ENCODE measurements at regions not wholly inside any gene's neighbourhood (a gene's known extent, or its start where the extent isn't known, plus 50 kb on each side); places are given as distances from the start of the nearest gene placed in this dataset.

DNA sequence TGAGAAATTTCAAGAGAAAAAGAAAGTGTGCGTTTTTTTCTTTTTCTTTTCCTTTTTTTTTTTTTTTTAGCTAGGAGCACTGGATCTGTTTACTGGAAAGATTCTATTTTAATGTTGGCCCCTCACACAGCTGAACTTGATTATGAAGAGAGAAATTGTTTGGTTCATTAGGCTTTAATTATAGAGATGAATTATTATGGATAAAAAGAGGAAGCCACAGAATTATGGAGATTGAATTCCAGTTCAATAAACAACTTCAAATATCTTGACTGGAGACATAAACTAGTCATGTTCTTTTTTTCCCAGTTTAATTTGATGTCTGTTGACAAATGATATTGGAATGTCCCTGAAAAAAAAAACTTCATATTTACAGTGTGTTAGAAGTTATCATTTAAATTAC is 152.0 kb upstream of the HS3ST3A1 start:
- no peak for DNase-seq
- no peaks in the 10 kb centered on the region for H3K27me3 ChIP-seq (ENCODE audit: control insufficient read depth, insufficient read depth, low read length)
- H3K9me3 ChIP-seq (ENCODE audit: control insufficient read depth, low read depth, low read length) = no peaks in the 10 kb centered on the region
- H3K36me3 ChIP-seq (ENCODE audit: control insufficient read depth, insufficient read depth, low read length) = no peaks in the 10 kb centered on the region
- no peaks in the 10 kb centered on the region for H3K4me1 ChIP-seq (ENCODE audit: control insufficient read depth, insufficient read depth, low read length)
- no peak overlapping the region for H3K27ac ChIP-seq (ENCODE audit: low read length)
- WGBS (ENCODE audit: insufficient coverage, low lambda C conversion rate) = 86% methylated on average over 1 of the region's 1 CpG
- H3K4me3 ChIP-seq (ENCODE audit: low read length) = no peak overlapping the region

DNA sequence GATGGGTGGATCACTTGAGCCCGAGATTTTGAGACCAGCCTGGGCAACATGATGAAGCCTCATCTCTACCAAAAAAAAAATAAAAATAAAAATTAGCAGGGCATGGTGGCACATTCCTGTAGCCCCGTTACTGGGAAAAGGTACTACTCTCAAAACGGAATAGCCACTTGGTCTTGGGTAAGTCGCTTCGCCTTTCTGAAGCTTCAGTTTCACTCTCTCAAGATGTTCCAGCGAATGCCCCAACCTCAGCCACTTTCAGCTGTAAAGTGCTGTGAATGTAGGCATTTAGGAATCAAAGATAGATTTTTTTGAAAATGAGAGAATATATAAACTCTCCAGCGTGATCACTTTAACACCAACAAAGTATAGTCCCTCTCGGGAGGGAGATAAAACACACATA is 154.1 kb upstream of the HS3ST3A1 start:
- H3K4me1 ChIP-seq (ENCODE audit: control insufficient read depth, insufficient read depth, low read length) = no peaks in the 10 kb centered on the region
- DNase-seq = no peak
- H3K4me3 ChIP-seq (ENCODE audit: low read length) = no peak overlapping the region
- H3K27ac ChIP-seq (ENCODE audit: low read length) = no peak overlapping the region
- H3K9me3 ChIP-seq (ENCODE audit: control insufficient read depth, low read depth, low read length) = no peaks in the 10 kb centered on the region
- H3K36me3 ChIP-seq (ENCODE audit: control insufficient read depth, insufficient read depth, low read length) = no peaks in the 10 kb centered on the region
- WGBS (ENCODE audit: insufficient coverage, low lambda C conversion rate) = 100% methylated on average over 1 of the region's 8 CpGs
- H3K27me3 ChIP-seq (ENCODE audit: control insufficient read depth, insufficient read depth, low read length) = no peaks in the 10 kb centered on the region

DNA sequence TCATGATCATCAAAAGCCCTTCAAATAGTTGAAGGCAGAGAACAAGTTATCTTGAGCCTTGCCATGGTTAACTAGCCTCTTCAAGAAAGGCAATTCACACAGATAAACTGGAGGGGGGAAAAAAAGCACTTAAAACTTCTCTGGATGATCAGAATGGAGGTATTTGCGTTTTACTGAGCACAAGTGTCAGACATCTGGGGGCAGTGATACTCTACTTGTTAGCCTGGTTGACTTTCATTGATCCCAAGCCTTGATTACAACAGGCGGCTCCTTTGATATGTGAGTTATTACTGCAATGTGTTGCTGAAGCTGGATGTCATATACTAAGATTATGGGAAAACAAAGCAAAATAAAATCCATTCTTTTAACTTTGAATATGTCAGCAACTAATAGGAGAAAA is 155.0 kb upstream of the HS3ST3A1 start:
- H3K36me3 ChIP-seq (ENCODE audit: control insufficient read depth, insufficient read depth, low read length) = no peaks in the 10 kb centered on the region
- 20% methylated on average over 1 of the region's 2 CpGs for WGBS (ENCODE audit: insufficient coverage, low lambda C conversion rate)
- no peak overlapping the region for H3K27ac ChIP-seq (ENCODE audit: low read length)
- no peaks in the 10 kb centered on the region for H3K4me1 ChIP-seq (ENCODE audit: control insufficient read depth, insufficient read depth, low read length)
- H3K9me3 ChIP-seq (ENCODE audit: control insufficient read depth, low read depth, low read length) = no peaks in the 10 kb centered on the region
- no peaks in the 10 kb centered on the region for H3K27me3 ChIP-seq (ENCODE audit: control insufficient read depth, insufficient read depth, low read length)
- H3K4me3 ChIP-seq (ENCODE audit: low read length) = no peak overlapping the region
- DNase-seq = no peak

DNA sequence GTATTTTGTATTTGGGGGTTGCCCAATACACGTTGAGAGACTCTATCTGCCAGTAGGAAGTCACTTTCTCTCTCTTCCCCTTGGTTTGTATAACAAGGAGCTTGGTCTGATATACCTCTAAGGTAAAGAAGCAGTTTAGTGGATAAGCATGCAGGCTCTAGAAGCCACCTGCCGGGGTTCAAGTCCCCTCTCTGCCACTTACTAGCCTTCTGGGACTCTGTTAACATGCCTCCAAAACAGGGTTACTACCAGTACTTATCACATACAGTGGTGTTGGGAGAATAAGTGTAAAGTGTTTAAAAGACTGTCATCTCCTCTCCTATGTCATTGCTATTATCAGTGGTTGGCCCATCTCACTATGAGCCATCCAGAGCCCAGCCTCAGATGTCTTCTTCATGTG is 156.1 kb upstream of the HS3ST3A1 start:
- H3K27me3 ChIP-seq (ENCODE audit: control insufficient read depth, insufficient read depth, low read length) = no peaks in the 10 kb centered on the region
- WGBS (ENCODE audit: insufficient coverage, low lambda C conversion rate) = no CpG with 5 or more reads among the region's 2 CpGs

DNA sequence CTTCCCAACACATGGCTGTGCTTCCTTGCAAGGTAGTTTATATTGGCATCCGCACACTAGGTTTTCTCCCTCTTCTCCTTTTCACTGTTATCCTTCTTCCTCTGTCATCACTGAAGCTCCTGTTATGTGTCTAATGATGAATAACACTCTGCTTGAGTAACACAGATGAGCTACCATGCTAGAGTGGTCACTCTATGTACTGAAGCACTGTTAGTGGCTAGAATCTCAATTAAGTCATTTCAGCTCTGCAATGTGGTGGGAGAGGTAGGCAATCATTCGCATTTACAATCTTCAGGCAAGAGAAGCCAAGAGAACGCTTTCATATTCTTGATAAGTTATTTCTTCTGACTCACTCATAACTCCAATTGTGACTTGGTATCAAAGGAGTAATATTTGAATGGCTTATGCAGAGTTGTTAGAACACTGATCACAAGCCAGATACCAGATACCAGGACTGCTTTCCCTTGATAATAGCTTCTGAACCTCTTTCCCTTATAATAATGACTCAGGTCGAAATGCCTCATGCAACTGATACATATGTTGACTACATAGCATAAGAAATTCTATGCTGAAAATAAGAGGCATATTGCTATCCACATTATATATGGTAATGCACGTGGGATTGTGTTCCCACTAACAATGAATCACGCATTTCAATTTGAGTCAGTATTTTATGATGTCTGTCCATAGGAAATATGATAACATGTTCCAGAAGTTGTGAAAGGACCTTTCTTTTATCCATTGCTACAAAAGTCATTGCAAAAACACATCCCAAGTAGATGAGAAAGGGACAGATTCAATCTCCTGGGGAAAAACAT is 158.0 kb upstream of the HS3ST3A1 start:
- Histone ChIP-seq H3K27me3 (ENCODE audit: control insufficient read depth, insufficient read depth, low read length) (no peaks in the 10 kb centered on the region), H3K27ac (ENCODE audit: low read length) (no peak overlapping the region), H3K4me3 (ENCODE audit: low read length) (no peak overlapping the region), H3K36me3 (ENCODE audit: control insufficient read depth, insufficient read depth, low read length) (no peaks in the 10 kb centered on the region), H3K4me1 (ENCODE audit: control insufficient read depth, insufficient read depth, low read length) (no peaks in the 10 kb centered on the region), H3K9me3 (ENCODE audit: control insufficient read depth, low read depth, low read length) (no peaks in the 10 kb centered on the region)
- DNase-seq = no peak
- 86% methylated on average over 2 of the region's 6 CpGs for WGBS (ENCODE audit: insufficient coverage, low lambda C conversion rate)

More for the DNA sequence above, 156.1 kb upstream of the HS3ST3A1 start:
- Histone ChIP-seq H3K4me3 (ENCODE audit: low read length) (no peak overlapping the region), H3K9me3 (ENCODE audit: control insufficient read depth, low read depth, low read length) (no peaks in the 10 kb centered on the region), H3K27ac (ENCODE audit: low read length) (no peak overlapping the region), H3K4me1 (ENCODE audit: control insufficient read depth, insufficient read depth, low read length) (no peaks in the 10 kb centered on the region), H3K36me3 (ENCODE audit: control insufficient read depth, insufficient read depth, low read length) (no peaks in the 10 kb centered on the region)
- DNase-seq = no peak

DNA sequence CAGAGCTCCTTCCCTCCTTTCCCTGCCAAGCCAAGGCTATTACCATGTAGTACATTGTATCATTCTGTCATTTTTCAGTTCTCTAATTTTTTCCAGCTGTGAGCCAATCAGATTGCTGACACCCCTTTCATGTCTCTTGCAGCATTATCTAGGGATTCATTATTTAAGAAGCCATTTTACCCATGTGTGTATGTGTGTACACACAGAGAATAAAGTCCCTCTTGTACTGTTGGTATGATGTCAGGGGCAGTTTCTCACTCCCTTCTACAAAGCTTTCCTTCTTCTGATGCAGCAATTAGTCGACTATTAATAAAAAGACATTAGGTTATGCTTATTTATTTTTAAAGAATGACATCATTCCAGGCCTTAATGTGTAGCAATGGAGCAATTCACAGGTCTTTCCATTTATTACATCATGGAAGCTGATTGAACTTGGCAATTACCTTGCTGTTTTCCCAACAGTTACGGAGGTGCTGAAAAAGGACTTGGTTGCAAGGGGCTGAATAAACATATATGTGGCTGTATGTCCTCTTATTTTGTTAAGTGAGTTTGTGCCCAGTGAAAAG is 159.4 kb upstream of the HS3ST3A1 start:
- Histone ChIP-seq H3K27ac (ENCODE audit: low read length) (no peak overlapping the region), H3K36me3 (ENCODE audit: control insufficient read depth, insufficient read depth, low read length) (no peaks in the 10 kb centered on the region), H3K27me3 (ENCODE audit: control insufficient read depth, insufficient read depth, low read length) (no peaks in the 10 kb centered on the region), H3K4me1 (ENCODE audit: control insufficient read depth, insufficient read depth, low read length) (no peaks in the 10 kb centered on the region), H3K9me3 (ENCODE audit: control insufficient read depth, low read depth, low read length) (no peaks in the 10 kb centered on the region), H3K4me3 (ENCODE audit: low read length) (no peak overlapping the region)
- no CpG with 5 or more reads among the region's 2 CpGs for WGBS (ENCODE audit: insufficient coverage, low lambda C conversion rate)
- DNase-seq = no peak

DNA sequence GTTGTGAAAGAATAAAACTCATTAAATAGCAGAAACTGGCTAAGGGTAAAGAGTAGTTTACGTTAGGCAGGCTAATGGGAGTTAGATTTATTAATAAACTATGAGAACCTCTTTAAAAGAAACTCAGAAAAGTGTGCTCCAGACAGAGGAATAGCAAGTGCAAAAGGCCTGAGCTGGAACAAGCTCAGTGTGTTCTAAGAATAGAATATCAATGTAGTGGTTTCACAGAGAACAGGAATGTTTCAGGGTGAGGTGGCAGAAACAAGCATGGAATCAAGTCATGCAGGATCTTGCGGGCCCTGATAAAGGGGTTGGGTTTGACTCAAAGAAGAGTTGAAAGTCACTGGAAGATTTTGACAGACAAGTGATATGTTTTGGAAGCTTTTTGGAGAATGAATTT is 164.0 kb upstream of the HS3ST3A1 start:
- WGBS (ENCODE audit: insufficient coverage, low lambda C conversion rate) = 80% methylated on average over 1 of the region's 2 CpGs
- H3K4me3 ChIP-seq (ENCODE audit: low read length) = no peak overlapping the region
- H3K27me3 ChIP-seq (ENCODE audit: control insufficient read depth, insufficient read depth, low read length) = no peaks in the 10 kb centered on the region
- no peaks in the 10 kb centered on the region for H3K4me1 ChIP-seq (ENCODE audit: control insufficient read depth, insufficient read depth, low read length)
- H3K36me3 ChIP-seq (ENCODE audit: control insufficient read depth, insufficient read depth, low read length) = no peaks in the 10 kb centered on the region
- no peak overlapping the region for H3K27ac ChIP-seq (ENCODE audit: low read length)
- no peak for DNase-seq
- H3K9me3 ChIP-seq (ENCODE audit: control insufficient read depth, low read depth, low read length) = no peaks in the 10 kb centered on the region

DNA sequence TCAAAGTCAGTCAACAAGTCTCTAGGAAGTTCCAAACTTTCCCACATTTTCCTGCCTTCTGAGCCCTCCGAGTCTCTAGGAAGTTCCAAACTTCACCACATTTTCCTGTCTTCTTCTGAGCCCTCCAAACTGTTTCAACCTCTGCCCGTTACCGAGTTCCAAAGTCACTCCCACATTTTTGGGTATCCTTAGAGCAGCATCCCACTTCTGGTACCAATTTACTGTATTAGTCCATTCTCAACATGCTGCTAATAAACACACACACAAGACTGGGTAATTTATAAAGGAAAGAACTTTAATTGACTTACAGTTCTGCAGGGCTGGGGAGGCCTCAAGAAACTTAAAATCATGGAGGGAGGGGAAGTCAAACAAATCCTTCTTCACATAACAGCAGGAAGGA is 169.0 kb upstream of the HS3ST3A1 start:
- no peaks in the 10 kb centered on the region for H3K4me1 ChIP-seq (ENCODE audit: control insufficient read depth, insufficient read depth, low read length)
- H3K36me3 ChIP-seq (ENCODE audit: control insufficient read depth, insufficient read depth, low read length) = no peaks in the 10 kb centered on the region
- no peaks in the 10 kb centered on the region for H3K27me3 ChIP-seq (ENCODE audit: control insufficient read depth, insufficient read depth, low read length)
- 100% methylated on average over 2 of the region's 3 CpGs for WGBS (ENCODE audit: insufficient coverage, low lambda C conversion rate)
- H3K9me3 ChIP-seq (ENCODE audit: control insufficient read depth, low read depth, low read length) = no peaks in the 10 kb centered on the region
- no peak overlapping the region for H3K27ac ChIP-seq (ENCODE audit: low read length)
- no peak overlapping the region for H3K4me3 ChIP-seq (ENCODE audit: low read length)
- no peak for DNase-seq

DNA sequence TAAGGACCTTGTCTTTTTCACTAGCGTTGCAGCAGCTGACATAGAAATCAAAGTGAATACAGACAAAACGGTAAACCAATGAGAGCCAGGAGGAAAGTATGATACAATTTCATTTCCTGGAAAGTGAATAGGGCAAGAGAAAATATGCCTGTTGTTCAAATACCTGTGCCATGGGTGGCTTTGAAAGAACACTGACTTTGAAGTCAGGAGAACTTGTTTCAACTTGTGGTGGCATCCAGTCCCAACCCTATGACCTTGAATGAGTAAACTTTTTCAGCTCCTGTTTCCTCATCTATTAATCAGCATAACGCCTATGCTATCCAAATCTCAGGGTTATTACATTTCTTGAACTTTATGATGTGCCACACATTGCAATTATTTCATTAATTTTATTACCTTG is 173.7 kb upstream of the HS3ST3A1 start:
- 100% methylated on average over 1 of the region's 3 CpGs for WGBS (ENCODE audit: insufficient coverage, low lambda C conversion rate)
- Histone ChIP-seq H3K36me3 (ENCODE audit: control insufficient read depth, insufficient read depth, low read length) (no peaks in the 10 kb centered on the region), H3K27ac (ENCODE audit: low read length) (no peak overlapping the region), H3K27me3 (ENCODE audit: control insufficient read depth, insufficient read depth, low read length) (no peaks in the 10 kb centered on the region), H3K9me3 (ENCODE audit: control insufficient read depth, low read depth, low read length) (no peaks in the 10 kb centered on the region), H3K4me3 (ENCODE audit: low read length) (no peak overlapping the region), H3K4me1 (ENCODE audit: control insufficient read depth, insufficient read depth, low read length) (no peaks in the 10 kb centered on the region)
- no peak for DNase-seq

DNA sequence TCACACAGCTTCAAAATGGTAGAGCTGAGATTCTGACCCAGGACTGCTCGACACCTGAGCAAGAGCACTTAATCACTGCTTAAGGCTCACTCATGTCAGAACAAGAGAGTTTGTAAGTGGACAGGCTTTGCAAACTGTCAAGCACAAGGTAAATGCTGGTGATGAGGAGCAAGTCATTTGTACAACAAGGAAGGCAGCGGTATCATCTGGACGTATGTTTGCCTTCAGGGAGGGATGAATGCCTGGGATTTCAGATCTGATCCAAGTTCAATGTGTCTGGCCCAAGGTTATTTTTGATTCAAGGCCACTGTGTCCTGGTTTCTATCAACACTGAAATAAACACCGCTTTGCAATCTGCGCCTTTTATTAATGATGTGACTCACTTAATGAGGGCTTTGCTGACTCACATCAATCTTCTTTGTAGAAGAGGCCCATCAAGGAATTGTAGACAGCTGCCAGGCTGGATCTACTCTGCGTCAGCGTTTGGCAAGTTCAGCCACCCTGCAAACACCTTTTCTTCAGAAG is 174.4 kb upstream of the HS3ST3A1 start:
- no CpG with 5 or more reads among the region's 7 CpGs for WGBS (ENCODE audit: insufficient coverage, low lambda C conversion rate)
- Histone ChIP-seq H3K27ac (ENCODE audit: low read length) (no peak overlapping the region), H3K4me1 (ENCODE audit: control insufficient read depth, insufficient read depth, low read length) (no peaks in the 10 kb centered on the region), H3K27me3 (ENCODE audit: control insufficient read depth, insufficient read depth, low read length) (no peaks in the 10 kb centered on the region), H3K4me3 (ENCODE audit: low read length) (no peak overlapping the region), H3K9me3 (ENCODE audit: control insufficient read depth, low read depth, low read length) (no peaks in the 10 kb centered on the region), H3K36me3 (ENCODE audit: control insufficient read depth, insufficient read depth, low read length) (no peaks in the 10 kb centered on the region)
- no peak for DNase-seq

DNA sequence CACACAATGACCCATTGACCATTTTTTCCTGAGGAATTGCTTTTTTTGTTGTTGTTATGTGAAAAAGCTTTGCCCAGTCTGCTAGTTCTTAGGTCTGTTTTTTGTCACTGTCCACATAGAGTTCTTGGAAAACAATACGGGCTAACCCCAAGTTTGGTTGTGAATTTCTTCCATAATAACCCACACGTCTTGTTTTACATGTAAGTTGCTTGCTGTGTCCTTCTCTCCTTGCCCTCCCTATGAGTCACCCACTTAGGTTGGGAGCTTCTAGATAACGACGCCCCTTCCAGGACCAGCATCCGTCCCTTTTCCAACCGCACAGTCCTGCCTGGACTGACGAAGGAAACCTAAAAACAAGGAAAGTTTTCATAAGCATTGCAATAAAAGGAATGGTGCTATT is 175.3 kb upstream of the HS3ST3A1 start:
- 92% methylated on average over 2 of the region's 7 CpGs for WGBS (ENCODE audit: insufficient coverage, low lambda C conversion rate)
- Histone ChIP-seq H3K4me1 (ENCODE audit: control insufficient read depth, insufficient read depth, low read length) (no peaks in the 10 kb centered on the region), H3K36me3 (ENCODE audit: control insufficient read depth, insufficient read depth, low read length) (no peaks in the 10 kb centered on the region), H3K27ac (ENCODE audit: low read length) (no peak overlapping the region), H3K9me3 (ENCODE audit: control insufficient read depth, low read depth, low read length) (no peaks in the 10 kb centered on the region), H3K4me3 (ENCODE audit: low read length) (no peak overlapping the region), H3K27me3 (ENCODE audit: control insufficient read depth, insufficient read depth, low read length) (no peaks in the 10 kb centered on the region)
- no peak for DNase-seq
